Loucy (cell line): ENCODE measurements at regions not wholly inside any gene's neighbourhood (a gene's known extent, or its start where the extent isn't known, plus 50 kb on each side); places are given as distances from the start of the nearest gene placed in this dataset.
A peak's percentile ranks its signal among the peaks of the same experiment; 100 is the strongest.

Source experiments
- H2AFZ ChIP-seq: fragments of 200-600 bp; sonication (generic); 2 replicates; pipeline ENCODE4 v1.6.0; 2016; ENCODE audit warnings: antibody characterized with exemption, mild to moderate bottlenecking, low read length, moderate library complexity
- H3F3A ChIP-seq: fragments of 200-600 bp; 2 replicates; pipeline ENCODE4 v1.6.0; 2016; ENCODE audit warnings: antibody characterized with exemption, low read depth, mild to moderate bottlenecking
- H3K27me3 ChIP-seq: fragments of 200-600 bp; sonication (generic); 2 replicates; pipeline ENCODE4 v1.6.1; 2014; ENCODE audit warnings: low read length, mild to moderate bottlenecking; ENCODE audit not compliant: insufficient read depth, poor library complexity, severe bottlenecking
- H3K36me3 ChIP-seq: fragments of 200-600 bp; sonication (generic); 2 replicates; pipeline ENCODE4 v1.6.1; 2016; ENCODE audit warnings: low read length; ENCODE audit not compliant: insufficient read depth
- H3K4me1 ChIP-seq: fragments of 200-600 bp; sonication (generic); 2 replicates; pipeline ENCODE4 v1.5.1; 2014; ENCODE audit warnings: low read length, mild to moderate bottlenecking; ENCODE audit not compliant: insufficient read depth, poor library complexity, severe bottlenecking
- H3K4me2 ChIP-seq: fragments of 200-600 bp; sonication (generic); 2 replicates; pipeline ENCODE4 v1.6.0; 2014; ENCODE audit warnings: antibody characterized with exemption, low read length, low read depth, mild to moderate bottlenecking; ENCODE audit not compliant: poor library complexity, severe bottlenecking
- H3K4me3 ChIP-seq: fragments of 200-600 bp; sonication (generic); 2 replicates; pipeline ENCODE4 v1.5.1; 2014; ENCODE audit warnings: low read length, mild to moderate bottlenecking, mixed read lengths; ENCODE audit not compliant: poor library complexity, severe bottlenecking
- H3K79me2 ChIP-seq: fragments of 200-600 bp; sonication (generic); 2 replicates; pipeline ENCODE4 v1.6.1; 2014; ENCODE audit warnings: low read length; ENCODE audit not compliant: insufficient read depth
- H3K9ac ChIP-seq: fragments of 200-600 bp; sonication (generic); 2 replicates; pipeline ENCODE4 v1.6.0; 2014; ENCODE audit warnings: mild to moderate bottlenecking, low read depth, low read length, moderate library complexity; ENCODE audit not compliant: poor library complexity, severe bottlenecking
- H3K9me2 ChIP-seq: fragments of 200-600 bp; sonication (generic); replicated peaks from 2 replicates; pipeline ENCODE4 v1.6.1; 2016; ENCODE audit warnings: low read depth, low read length, mixed read lengths
- H3K9me3 ChIP-seq: fragments of 200-600 bp; sonication (generic); 2 replicates; pipeline ENCODE4 v1.6.1; 2014; ENCODE audit warnings: mild to moderate bottlenecking, antibody characterized with exemption, low read length, low read depth; ENCODE audit not compliant: insufficient read depth
- H4K20me1 ChIP-seq: fragments of 200-600 bp; sonication (generic); 2 replicates; pipeline ENCODE4 v1.6.0; 2014; ENCODE audit warnings: antibody characterized with exemption, low read length, mild to moderate bottlenecking; ENCODE audit not compliant: insufficient read depth, poor library complexity, severe bottlenecking
- EZH2phosphoT487 ChIP-seq: fragments of 200-600 bp; IDR thresholded peaks from 2 replicates; pipeline ENCODE4 v1.6.1; 2018; ENCODE audit warnings: antibody characterized with exemption, mild to moderate bottlenecking, moderate library complexity, borderline replicate concordance
- TF ChIP-seq, protein P1 (sequence below): fragments of 200-600 bp; sonication (generic); conservative IDR thresholded peaks from 2 replicates; pipeline ENCODE4 v1.5.1; 2014; ENCODE audit warnings: mild to moderate bottlenecking, antibody characterized with exemption, low read length

GRCh38 chr11:91641153-91641552 lies 583.5 kb upstream of the FAT3 start:
- H3K4me2 ChIP-seq: no peak overlapping the region
- no peak for TF ChIP-seq EZH2phosphoT487
- TF ChIP-seq, protein P1, sequence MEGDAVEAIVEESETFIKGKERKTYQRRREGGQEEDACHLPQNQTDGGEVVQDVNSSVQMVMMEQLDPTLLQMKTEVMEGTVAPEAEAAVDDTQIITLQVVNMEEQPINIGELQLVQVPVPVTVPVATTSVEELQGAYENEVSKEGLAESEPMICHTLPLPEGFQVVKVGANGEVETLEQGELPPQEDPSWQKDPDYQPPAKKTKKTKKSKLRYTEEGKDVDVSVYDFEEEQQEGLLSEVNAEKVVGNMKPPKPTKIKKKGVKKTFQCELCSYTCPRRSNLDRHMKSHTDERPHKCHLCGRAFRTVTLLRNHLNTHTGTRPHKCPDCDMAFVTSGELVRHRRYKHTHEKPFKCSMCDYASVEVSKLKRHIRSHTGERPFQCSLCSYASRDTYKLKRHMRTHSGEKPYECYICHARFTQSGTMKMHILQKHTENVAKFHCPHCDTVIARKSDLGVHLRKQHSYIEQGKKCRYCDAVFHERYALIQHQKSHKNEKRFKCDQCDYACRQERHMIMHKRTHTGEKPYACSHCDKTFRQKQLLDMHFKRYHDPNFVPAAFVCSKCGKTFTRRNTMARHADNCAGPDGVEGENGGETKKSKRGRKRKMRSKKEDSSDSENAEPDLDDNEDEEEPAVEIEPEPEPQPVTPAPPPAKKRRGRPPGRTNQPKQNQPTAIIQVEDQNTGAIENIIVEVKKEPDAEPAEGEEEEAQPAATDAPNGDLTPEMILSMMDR: no peak
- no peaks in the 10 kb centered on the region for H3K27me3 ChIP-seq
- no peaks in the 10 kb centered on the region for H3F3A ChIP-seq
- H4K20me1 ChIP-seq: no peaks in the 10 kb centered on the region
- H3K9me3 ChIP-seq: no peaks in the 10 kb centered on the region
- H3K79me2 ChIP-seq: no peaks in the 10 kb centered on the region
- no peak overlapping the region for H3K4me3 ChIP-seq
- 0 out of 2 replicates have a peak overlapping the region, but pooled peaks have one; percentile 1 for H2AFZ ChIP-seq
- no peaks in the 10 kb centered on the region for H3K4me1 ChIP-seq
- no peaks in the 10 kb centered on the region for H3K36me3 ChIP-seq
- no peaks in the 10 kb centered on the region for H3K9me2 ChIP-seq
- no peak overlapping the region for H3K9ac ChIP-seq

GRCh38 chr11:91639359-91639758 lies 585.3 kb upstream of the FAT3 start:
- peak overlapping the region; percentile 2; the same call in 1 of the 2 replicates for H2AFZ ChIP-seq
- H3K4me2 ChIP-seq: no peak overlapping the region
- H3K9me3 ChIP-seq: no peaks in the 10 kb centered on the region

DNA sequence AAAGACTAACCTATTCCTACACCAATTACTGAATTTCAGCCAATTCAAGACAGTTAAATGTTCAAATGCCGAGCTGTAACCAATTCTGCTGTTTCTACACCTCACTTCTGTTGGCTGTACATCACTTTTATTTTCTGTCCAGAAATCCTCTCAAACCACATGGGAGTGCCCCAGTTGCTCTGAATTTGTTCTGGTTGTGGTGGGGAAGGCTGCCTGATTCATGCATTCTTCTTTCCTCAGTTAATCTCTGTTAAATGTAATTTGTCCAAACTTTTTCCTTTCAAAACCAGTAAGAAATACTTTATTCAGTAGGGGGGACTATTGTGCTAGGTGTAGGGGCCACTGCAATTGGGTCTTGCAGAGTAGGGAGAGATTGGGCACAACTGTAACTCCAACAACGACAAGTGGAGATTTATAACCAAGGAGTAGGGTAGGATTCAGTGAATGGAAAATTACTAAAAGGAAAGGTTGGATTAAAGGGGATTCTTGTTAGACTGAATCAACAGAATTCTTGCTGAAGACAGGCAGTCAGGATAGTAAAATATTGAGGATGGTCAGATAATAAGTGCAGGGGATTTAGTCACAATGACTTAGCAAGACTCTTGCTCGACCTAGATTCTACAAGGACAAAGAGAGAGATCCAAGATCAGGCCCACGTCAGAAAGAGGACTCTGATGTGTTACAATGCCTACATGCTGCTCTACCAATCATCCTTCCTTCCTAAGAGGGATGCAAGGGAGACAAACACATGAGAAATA lies 593.5 kb upstream of the FAT3 start:
- H3K79me2 ChIP-seq: no peaks in the 10 kb centered on the region
- no peaks in the 10 kb centered on the region for H3K27me3 ChIP-seq
- TF ChIP-seq, protein P1: no peak
- TF ChIP-seq EZH2phosphoT487: no peak
- no peaks in the 10 kb centered on the region for H3K9me2 ChIP-seq
- H3K9ac ChIP-seq: no peak overlapping the region
- no peaks in the 10 kb centered on the region for H3F3A ChIP-seq
- H2AFZ ChIP-seq: no peak overlapping the region
- no peak overlapping the region for H3K4me3 ChIP-seq
- no peak overlapping the region for H3K4me2 ChIP-seq
- no peaks in the 10 kb centered on the region for H3K4me1 ChIP-seq
- no peaks in the 10 kb centered on the region for H3K9me3 ChIP-seq
- no peaks in the 10 kb centered on the region for H4K20me1 ChIP-seq
- no peaks in the 10 kb centered on the region for H3K36me3 ChIP-seq

More at GRCh38 chr11:91639359-91639758, 585.3 kb upstream of the FAT3 start:
- no peaks in the 10 kb centered on the region for H3K79me2 ChIP-seq
- no peaks in the 10 kb centered on the region for H3K9me2 ChIP-seq
- H3K4me3 ChIP-seq: no peak overlapping the region
- H4K20me1 ChIP-seq: no peaks in the 10 kb centered on the region
- no peak overlapping the region for H3K9ac ChIP-seq
- H3F3A ChIP-seq: no peaks in the 10 kb centered on the region
- TF ChIP-seq, protein P1: no peak
- TF ChIP-seq EZH2phosphoT487: no peak
- no peaks in the 10 kb centered on the region for H3K36me3 ChIP-seq
- H3K27me3 ChIP-seq: no peaks in the 10 kb centered on the region
- H3K4me1 ChIP-seq: no peaks in the 10 kb centered on the region
